Uterus (tissue), 2 donors: ENCODE measurements at regions not wholly inside any gene's neighbourhood (a gene's known extent, or its start where the extent isn't known, plus 50 kb on each side); places are given as distances from the start of the nearest gene placed in this dataset.

ENCODE experiments used
- CTCF ChIP-seq, 4 experiments: fragments of 200-600 bp in 2 of 4; fragments of 450-650 bp in 2 of 4; sonication (generic) in 2 of 4; IDR thresholded peaks; one replicate each; pipeline ENCODE4 v1.5.1; 2016 to 2019; ENCODE audit warnings: antibody characterized with exemption in 4 of 4, mild to moderate bottlenecking in 2 of 4, moderate library complexity in 1 of 4
- POLR2A ChIP-seq, 2 donors: fragments of 450-650 bp; IDR thresholded peaks; one replicate each; pipeline ENCODE4 v1.6.1; 2016; ENCODE audit warnings: antibody characterized with exemption in 2 of 2, mild to moderate bottlenecking in 1 of 2, moderate library complexity in 1 of 2

- TF ChIP-seq POLR2A (IDR thresholded peaks at IDR 0.05) (no peak), CTCF (IDR thresholded peaks at IDR 0.05) (no peak)
Observed at GRCh38 chr7:24521917-24522623, 51.2 kb upstream of the PALS2 start.
